Hepatocyte (in vitro differentiated cells): ENCODE measurements at regions not wholly inside any gene's neighbourhood (a gene's known extent, or its start where the extent isn't known, plus 50 kb on each side); places are given as distances from the start of the nearest gene placed in this dataset.

ENCODE experiments used
- CTCF ChIP-seq: fragments of 200-600 bp; sonication (generic); IDR thresholded peaks from 2 replicates; pipeline ENCODE4 v1.5.1; 2016; ENCODE audit warnings: antibody characterized with exemption, mild to moderate bottlenecking; ENCODE audit not compliant: poor library complexity
- EZH2 ChIP-seq: fragments of 200-600 bp; sonication (generic); IDR thresholded peaks from 2 replicates; pipeline ENCODE4 v1.6.1; 2016; ENCODE audit warnings: antibody characterized with exemption, mild to moderate bottlenecking, borderline replicate concordance

GRCh38 chr4:125526420-125526819 is 211.7 kb downstream of the FAT4 start:
- TF ChIP-seq EZH2 = no peak
- peak; percentile 5 for TF ChIP-seq CTCF
